HEK293T (cell line): ENCODE measurements at regions not wholly inside any gene's neighbourhood (a gene's known extent, or its start where the extent isn't known, plus 50 kb on each side); places are given as distances from the start of the nearest gene placed in this dataset.
"Not testable (repeated sequence)": the region's sequence is repeated elsewhere in the genome, so short reads cannot be mapped to it uniquely, and the experiment has no call there.

Experiments
- FOXM1 ChIP-seq: fragments of 450-650 bp; IDR thresholded peaks from 2 replicates; pipeline ENCODE4 v1.6.1; 2017; ENCODE audit warnings: mild to moderate bottlenecking, borderline replicate concordance
- LEF1 ChIP-seq: fragments of 450-650 bp; IDR thresholded peaks from 2 replicates; pipeline ENCODE4 v1.6.1; 2017; ENCODE audit warnings: mild to moderate bottlenecking, borderline replicate concordance
- NFRKB ChIP-seq: fragments of 450-650 bp; IDR thresholded peaks from 2 replicates; pipeline ENCODE4 v1.6.1; 2016; ENCODE audit warnings: mild to moderate bottlenecking, moderate library complexity
- SP1 ChIP-seq: fragments of 450-650 bp; IDR thresholded peaks from 2 replicates; pipeline ENCODE4 v1.6.1; 2017
- ZNF384 ChIP-seq: fragments of 450-650 bp; IDR thresholded peaks from 2 replicates; pipeline ENCODE4 v1.6.1; 2016

- not testable (repeated sequence) for TF ChIP-seq SP1, ZNF384, FOXM1, LEF1, NFRKB
Measured at GRCh38 chr16:21389860-21390259, 111.8 kb upstream of the CRYM start.
